ENCODE measurements at regions not wholly inside any gene's neighbourhood (a gene's known extent, or its start where the extent isn't known, plus 50 kb on each side); places are given as distances from the start of the nearest gene placed in this dataset.

GRCh38 chr20:39699166-39699725 lies 737.1 kb downstream of the DHX35 start:
- FAIRE-seq = no peak
- no peak for DNase-seq (ENCODE audit: low spot score in 2 of 2)

GRCh38 chr20:39698752-39699151 lies 736.6 kb downstream of the DHX35 start:
- FAIRE-seq (no peak), DNase-seq (ENCODE audit: low spot score in 2 of 2) (no peak)

- DNase-seq (ENCODE audit: low spot score in 2 of 2) = no peak
- peak; percentile 37 for FAIRE-seq
Observed at GRCh38 chr20:39691151-39691862, 729.2 kb downstream of the DHX35 start.

GRCh38 chr20:39676857-39677391 lies 714.8 kb downstream of the DHX35 start:
- FAIRE-seq (no peak), DNase-seq (ENCODE audit: low spot score in 2 of 2) (no peak)

GRCh38 chr20:39676241-39676640 lies 714.1 kb downstream of the DHX35 start:
- FAIRE-seq = no peak
- no peak for DNase-seq (ENCODE audit: low spot score in 2 of 2)

GRCh38 chr20:39674842-39675241 lies 712.7 kb downstream of the DHX35 start:
- DNase-seq (ENCODE audit: low spot score in 2 of 2) = no peak
- FAIRE-seq = no peak

GRCh38 chr20:39670988-39671387 lies 708.8 kb downstream of the DHX35 start:
- DNase-seq (ENCODE audit: low spot score in 2 of 2) = no peak
- no peak for FAIRE-seq

- FAIRE-seq = no peak
- DNase-seq (ENCODE audit: low spot score in 2 of 2) = no peak
Observed at GRCh38 chr20:39669659-39670058, 707.5 kb downstream of the DHX35 start.

- DNase-seq (ENCODE audit: low spot score in 2 of 2) (no peak), FAIRE-seq (no peak)
Observed at GRCh38 chr20:39668038-39668437, 705.9 kb downstream of the DHX35 start.

GRCh38 chr20:39661833-39662232 lies 699.7 kb downstream of the DHX35 start:
- FAIRE-seq (no peak), DNase-seq (ENCODE audit: low spot score in 2 of 2) (no peak)

- DNase-seq (ENCODE audit: low spot score in 2 of 2) (no peak), FAIRE-seq (no peak)
Observed at GRCh38 chr20:39660965-39661364, 698.8 kb downstream of the DHX35 start.

- DNase-seq (ENCODE audit: low spot score in 2 of 2) (no peak), FAIRE-seq (no peak)
Observed at GRCh38 chr20:39660226-39660625, 698.1 kb downstream of the DHX35 start.

GRCh38 chr20:39658662-39659409 lies 696.7 kb downstream of the DHX35 start:
- no peak for DNase-seq (ENCODE audit: low spot score in 2 of 2)
- no peak for FAIRE-seq

GRCh38 chr20:39654171-39654570 lies 692.0 kb downstream of the DHX35 start:
- no peak for FAIRE-seq

GRCh38 chr20:39651645-39652325 lies 689.6 kb downstream of the DHX35 start:
- DNase-seq (ENCODE audit: low spot score in 2 of 2) = no peak

More at GRCh38 chr20:39654171-39654570, 692.0 kb downstream of the DHX35 start:
- no peak for DNase-seq (ENCODE audit: low spot score in 2 of 2)

GRCh38 chr20:39646874-39647413 lies 684.8 kb downstream of the DHX35 start:
- no peak for FAIRE-seq
- DNase-seq (ENCODE audit: low spot score in 2 of 2) = no peak

More at GRCh38 chr20:39651645-39652325, 689.6 kb downstream of the DHX35 start:
- no peak for FAIRE-seq

GRCh38 chr20:39645131-39645530 lies 683.0 kb downstream of the DHX35 start:
- DNase-seq (ENCODE audit: low spot score in 2 of 2) (no peak), FAIRE-seq (no peak)

- FAIRE-seq (no peak), DNase-seq (ENCODE audit: low spot score in 2 of 2) (no peak)
Observed at GRCh38 chr20:39643292-39643691, 681.1 kb downstream of the DHX35 start.

GRCh38 chr20:39641423-39641822 lies 679.3 kb downstream of the DHX35 start:
- FAIRE-seq (no peak), DNase-seq (ENCODE audit: low spot score in 2 of 2) (no peak)

GRCh38 chr20:39640147-39640546 lies 678.0 kb downstream of the DHX35 start:
- no peak for DNase-seq (ENCODE audit: low spot score in 2 of 2)
- no peak for FAIRE-seq
